NK-92 (cell line): ENCODE measurements at regions not wholly inside any gene's neighbourhood (a gene's known extent, or its start where the extent isn't known, plus 50 kb on each side); places are given as distances from the start of the nearest gene placed in this dataset.

ENCODE experiments used
- DNase-seq: peaks from one replicate; lab custom pipeline; 2025; ENCODE audit not compliant: unreplicated experiment; lab: John Stamatoyannopoulos, UW

DNA sequence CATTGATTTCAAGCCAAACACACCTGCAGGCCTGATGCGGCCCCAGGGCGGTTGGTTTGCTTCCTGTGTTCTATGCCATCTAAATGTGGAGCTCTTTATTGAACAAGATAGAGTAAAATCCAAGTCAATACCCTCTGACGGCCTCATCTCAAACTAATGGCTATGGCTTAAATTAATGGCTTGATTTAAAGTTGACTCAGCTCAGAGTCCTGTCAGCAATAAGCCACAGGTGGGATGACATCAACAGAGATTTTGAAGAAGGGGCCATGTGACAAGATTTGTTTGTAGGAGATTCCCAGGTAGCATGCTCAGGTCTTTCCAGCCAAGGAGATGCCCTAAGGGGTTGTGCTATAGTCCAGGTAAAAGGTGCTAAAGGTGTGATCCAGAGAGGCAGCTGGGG, 66.7 kb upstream of the ZNF32 start:
- no peak for DNase-seq

DNA sequence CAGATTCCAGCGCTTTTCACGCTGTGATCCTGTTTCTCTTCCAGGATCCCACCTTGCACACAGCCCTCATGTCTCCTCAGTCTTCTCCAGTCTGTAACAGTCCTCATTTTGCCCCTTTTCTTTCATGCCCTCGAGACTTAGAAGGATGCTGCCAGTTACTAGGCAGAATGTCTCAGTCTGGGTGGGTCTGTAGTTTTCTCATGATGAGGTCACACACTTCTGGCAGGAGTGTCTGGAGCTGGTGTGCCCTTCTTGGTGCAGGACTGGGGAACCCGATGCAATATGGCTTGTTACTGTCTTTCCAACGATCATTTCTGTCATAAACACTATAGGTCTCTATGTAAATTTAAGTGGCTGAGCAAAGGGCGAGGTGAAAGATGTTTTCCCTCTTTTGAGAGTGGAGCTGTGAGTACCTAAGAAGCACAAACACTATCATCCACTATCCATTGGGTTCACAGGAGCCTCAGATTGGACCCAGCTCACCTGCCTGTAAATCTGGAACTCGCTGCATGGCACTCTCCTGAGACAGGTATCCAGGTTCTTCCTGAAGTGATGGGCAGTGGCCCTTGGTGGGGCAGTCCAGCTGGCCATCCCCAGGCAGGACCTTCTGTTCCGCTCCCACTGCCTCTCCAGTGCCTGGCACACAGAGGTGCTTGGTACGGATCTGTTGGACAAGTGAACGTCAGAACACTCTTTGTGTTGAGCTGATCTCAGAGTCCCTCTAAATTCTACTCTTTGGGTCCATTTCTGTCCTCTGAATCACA, 64.3 kb upstream of the ZNF32 start:
- no peak for DNase-seq

DNA sequence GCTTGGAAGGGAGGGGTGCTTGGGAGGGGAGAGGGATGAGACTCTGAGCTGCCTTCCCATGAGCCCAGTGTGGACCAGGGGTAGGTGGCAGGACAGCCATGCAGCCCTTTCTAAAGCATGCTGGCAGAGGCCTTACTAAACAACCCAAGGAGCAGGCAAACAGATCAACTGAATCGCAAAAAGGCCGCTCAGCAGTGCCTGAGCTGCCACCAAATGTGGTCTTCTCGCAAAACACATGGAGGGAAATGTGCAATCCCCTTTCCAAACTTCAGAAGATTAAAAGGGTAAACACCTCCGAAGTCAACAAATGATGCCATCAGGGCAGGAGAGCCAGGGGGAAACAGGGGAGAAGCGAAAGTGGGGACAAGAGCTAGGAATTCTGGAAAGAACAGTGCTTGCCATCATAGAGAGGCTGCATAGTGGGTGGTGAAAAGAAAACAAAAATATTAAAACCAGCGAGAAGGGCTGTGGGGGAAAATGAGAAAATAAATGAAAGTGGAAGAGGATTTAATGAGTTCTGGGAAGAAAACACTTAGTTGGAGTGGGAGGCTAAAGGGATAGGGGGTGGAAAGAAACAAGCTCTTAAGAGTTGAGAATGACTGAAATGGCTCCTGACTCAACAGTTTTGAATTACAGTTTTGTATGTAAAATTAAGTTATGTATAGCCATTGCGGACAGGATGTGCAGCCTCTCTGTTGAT, 62.2 kb upstream of the ZNF32 start:
- DNase-seq = no peak

DNA sequence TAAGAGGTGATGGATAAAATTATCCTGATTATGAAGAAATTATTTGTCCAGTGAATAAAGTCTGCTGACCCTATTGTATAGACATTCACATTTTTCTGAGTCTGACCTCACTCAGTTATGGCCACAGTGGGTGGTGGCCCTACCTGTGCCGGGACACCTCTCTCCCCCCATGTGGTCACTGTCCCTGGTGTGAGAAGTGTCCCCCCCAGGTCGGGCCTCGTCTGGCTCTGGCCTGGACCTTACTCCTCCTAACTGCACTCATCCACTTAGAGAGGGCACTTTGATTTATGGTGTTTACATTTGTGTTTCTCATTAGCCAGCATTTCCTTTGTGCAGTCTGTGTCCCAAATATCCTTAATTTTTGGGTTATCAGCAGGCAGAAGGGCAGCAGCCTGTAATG, 59.6 kb upstream of the ZNF32 start:
- DNase-seq = no peak

DNA sequence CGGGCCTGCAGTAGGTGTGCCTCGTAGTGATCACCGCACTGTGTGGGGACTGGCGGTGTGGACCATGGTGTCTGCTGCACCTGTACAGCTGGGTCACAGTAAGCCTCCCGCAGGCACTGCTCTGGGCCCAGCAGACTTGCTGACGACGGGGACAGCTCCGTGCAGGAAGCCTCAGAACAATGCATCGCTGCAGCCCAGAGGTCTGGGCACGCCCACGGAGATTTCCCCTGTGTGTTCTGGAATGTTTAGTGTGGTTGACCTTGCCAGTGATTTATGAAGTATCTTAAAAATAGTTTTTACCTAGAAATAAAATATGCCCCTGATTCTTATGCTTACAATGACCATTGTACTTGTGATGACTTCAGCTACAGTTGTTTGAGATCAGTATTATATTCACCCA, 59.1 kb upstream of the ZNF32 start:
- no peak for DNase-seq

DNA sequence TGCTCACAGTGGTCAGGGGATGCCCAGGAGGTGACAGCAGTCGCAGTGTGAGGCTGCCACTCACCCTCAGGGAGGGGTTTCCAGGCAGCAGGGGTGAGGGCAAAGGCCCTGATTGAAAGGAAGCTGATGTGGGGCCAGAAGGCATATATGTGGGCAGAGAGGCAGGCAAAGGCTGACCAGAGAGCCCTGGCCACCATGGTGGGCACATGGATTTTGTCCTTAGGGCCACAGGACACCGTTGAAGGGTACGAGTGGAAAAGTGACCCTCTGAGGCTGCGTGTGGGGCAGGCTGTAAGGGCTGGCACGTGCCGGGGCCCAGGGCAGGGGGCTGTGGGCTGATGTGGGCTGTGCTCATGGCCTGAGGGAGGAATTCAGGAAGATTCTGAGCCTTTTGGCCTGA, 57.5 kb upstream of the ZNF32 start:
- no peak for DNase-seq

DNA sequence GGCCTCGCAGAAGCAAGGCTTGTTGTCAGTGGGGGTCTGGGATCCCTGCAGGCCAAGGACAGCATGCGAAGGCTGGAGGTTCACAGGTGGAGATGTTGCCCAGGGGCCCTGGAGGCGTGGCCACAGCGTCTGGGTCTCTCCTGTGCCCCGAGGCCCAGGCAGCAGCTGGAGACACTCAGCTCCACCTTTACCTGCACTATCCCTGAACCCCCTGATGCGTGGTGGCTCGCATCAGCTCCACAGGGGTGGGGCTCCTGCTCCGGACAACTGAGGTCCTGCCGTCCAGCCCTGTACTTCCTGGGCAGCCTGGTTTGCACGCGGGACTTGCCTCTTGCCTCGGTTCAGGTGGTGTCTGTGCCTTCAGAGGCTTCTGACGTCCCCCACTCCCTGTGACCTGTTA, 54.6 kb upstream of the ZNF32 start:
- DNase-seq = no peak

DNA sequence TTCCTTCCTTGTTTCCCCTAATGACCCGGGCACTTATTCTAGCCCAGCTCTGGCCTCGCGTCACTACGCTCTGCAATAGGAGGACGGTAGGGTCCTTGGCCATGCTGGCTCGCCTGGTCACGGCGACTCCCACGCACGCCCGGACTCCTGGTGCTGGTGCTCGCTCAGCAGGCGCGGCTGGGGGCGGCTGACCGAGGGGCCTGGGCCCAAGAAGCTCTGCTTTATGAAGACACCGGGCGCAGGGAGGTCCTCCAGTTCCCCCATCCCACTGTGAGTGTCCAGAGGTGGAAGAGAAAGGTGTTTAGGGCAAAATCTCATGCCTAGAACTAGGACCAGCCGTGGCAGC, 54.2 kb upstream of the ZNF32 start:
- no peak for DNase-seq

DNA sequence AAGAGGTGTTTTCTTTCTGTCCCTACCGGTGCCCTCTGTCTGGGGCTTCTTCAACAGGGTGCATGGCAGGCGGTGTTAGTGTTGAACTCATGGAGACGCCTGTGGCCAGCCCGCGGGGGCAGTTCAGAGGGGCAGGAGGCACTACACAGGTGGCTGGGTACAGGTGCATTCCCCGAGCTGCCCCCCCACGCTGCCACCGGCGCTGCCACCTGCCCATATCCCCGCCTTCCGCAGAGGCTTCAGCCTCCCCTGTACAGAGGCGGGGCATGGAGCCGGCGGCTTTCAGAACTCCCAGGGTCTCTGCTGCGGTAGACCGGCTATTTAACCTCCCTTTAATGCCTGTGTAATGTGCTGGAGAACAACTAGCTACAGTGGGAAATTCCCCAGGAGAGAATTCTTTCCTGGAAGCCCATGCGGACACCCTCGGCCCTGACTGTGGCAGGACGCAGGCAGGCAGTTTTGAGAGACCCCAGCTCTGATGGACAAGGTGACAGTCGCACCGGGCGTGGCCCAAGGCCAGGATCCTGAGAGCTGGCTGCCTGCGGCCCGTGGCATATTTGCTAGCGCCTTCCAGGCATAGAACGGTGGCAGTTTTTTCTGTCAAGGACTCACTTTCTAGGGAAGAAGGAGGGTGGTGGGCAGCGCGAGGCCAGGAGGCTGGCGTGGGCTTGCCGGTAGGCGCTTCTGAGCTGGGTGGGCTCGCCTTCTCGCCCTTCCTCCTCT, 53.7 kb upstream of the ZNF32 start:
- no peak for DNase-seq

DNA sequence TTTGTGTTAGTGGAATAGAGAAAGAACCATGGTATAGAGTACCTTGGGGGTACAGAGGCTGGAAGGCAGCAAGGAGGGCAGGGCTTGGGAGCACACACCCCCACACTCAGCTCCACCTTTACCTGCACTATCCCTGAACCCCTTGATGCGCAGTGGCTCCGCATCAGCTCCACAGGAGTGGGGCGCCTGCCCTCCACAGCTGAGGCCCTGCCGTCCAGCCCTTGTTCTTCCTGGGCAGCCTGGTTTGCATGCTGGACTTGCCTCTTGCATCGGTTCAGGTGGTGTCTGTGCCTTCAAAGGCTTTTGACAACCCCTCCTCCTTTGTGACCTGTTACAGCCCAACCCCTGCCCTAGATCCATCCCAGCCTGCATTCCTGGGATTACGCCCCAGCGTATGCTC, 52.6 kb upstream of the ZNF32 start:
- DNase-seq = no peak

DNA sequence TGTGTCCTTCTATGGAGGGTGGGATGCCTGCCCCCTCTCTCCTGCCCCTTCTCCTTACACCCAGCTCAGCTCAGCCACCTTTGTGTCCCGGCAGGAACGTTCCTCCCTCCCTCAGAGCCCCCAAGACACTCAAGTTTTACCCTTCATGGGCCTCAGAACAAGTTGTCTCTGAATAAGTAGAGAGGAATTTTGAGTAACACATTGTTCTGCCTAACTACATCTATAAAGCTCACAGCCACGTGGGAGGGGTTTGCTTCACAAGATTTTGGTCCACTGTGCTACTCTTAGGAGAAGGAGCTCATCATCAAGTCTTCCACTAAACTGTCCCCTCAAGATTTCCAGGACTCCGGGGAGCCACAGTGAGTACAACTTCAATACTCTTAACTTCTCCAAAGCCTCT, 51.6 kb upstream of the ZNF32 start:
- DNase-seq = no peak

DNA sequence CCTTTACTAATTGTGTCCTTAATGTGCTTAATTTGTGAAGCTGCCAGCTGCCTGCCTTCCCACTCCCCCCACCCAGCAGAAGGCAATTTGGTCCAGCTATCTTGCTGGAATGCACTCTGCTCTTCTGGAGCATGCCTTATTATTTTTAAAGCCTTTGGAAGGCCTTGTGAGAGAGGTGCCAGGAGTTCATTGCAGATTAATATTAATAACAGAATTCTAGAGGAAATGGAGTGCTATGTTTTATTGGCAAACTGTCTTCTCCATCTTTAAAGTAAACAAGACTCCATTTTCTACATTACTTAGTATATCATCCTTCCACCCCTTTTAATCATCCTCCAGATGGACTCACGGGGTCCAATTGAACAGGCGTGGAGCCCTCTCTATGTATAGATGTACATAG, 50.8 kb upstream of the ZNF32 start:
- DNase-seq = no peak
